GDM1 (cell line): ENCODE measurements at regions not wholly inside any gene's neighbourhood (a gene's known extent, or its start where the extent isn't known, plus 50 kb on each side); places are given as distances from the start of the nearest gene placed in this dataset.

Experiments used
- DNase-seq: peaks from one replicate; lab custom pipeline; 2025; lab: John Stamatoyannopoulos, UW

GRCh38 chr13:85089186-85089585 is 710.0 kb downstream of the SLITRK6 start:
- DNase-seq: no peak

DNA sequence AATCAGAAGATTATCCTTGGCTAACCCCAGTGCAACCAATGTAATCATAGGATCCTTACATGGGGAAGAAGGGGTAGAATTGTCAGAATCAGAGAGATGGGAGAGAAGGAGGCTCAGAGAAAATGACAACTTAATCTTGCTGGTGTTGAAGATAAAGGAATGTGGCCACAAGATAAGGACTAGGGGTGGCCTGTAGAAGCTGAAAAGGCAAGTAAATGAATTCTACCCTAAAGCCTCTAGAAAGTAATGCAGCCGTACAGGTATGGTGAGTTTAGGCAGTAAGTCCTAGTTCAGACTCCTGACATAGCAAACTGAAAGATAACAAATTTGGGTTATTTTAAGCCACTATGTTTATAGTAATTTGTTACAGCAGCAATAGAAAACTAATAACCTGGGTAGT is 718.5 kb downstream of the SLITRK6 start:
- DNase-seq: no peak

GRCh38 chr13:85076343-85076742 is 722.9 kb downstream of the SLITRK6 start:
- no peak for DNase-seq

DNA sequence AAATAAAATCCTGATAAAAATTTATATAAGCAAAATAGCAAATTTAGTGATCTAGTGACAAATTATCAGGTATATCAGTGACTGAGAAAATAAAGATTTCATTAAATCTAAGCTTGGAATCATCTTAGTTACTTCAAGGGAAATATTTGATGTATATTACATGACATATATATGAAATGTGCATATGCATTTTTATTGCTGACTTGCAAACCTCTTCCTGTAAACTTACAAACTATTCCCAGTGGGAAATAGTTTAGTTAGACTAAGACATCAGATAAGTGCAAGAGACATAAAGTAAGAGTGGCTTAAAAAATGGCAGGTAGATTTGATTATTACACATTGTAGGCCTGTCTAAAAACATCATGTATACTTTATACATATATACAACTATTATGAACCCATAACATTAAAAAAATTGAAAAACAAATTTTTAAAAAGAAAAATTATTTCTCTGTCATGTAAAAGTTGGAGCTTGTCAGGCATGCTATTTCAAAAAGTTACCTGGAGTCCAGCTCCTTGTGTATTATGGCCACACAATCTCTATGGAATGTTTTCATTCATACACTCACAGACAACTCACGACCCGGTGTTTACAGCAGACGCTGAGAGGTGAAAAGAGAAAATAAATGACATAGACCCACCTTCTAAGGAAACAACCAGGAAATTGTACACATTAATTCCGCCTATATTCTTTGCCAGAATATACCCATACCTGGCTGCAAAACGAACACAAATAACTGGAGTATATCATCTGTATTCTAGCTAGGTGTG is 724.5 kb downstream of the SLITRK6 start:
- DNase-seq: no peak

GRCh38 chr13:85068231-85068630 is 731.0 kb downstream of the SLITRK6 start:
- no peak for DNase-seq

GRCh38 chr13:85040215-85040614 is 759.0 kb downstream of the SLITRK6 start:
- no peak for DNase-seq

DNA sequence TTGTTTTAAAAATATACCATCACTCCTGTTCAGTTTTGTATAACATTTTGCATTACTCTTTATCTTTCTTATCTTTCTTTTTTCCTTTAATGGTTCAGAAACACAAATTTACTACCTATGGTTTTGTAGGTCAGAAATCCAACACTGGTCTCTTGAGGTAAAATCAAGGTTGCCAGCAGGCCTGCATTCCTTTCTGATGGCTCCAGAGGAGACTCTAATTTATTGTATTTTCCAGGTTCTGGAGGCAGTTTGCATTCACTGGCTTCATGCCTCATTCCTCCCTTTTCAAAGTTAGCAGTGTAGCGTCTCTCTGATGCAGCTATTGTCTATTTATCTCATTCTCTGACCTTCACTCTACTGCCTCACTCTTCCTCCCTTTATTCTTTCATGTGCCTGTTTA is 767.4 kb downstream of the SLITRK6 start:
- DNase-seq: no peak

GRCh38 chr13:85028035-85028434 is 771.2 kb downstream of the SLITRK6 start:
- DNase-seq: no peak

DNA sequence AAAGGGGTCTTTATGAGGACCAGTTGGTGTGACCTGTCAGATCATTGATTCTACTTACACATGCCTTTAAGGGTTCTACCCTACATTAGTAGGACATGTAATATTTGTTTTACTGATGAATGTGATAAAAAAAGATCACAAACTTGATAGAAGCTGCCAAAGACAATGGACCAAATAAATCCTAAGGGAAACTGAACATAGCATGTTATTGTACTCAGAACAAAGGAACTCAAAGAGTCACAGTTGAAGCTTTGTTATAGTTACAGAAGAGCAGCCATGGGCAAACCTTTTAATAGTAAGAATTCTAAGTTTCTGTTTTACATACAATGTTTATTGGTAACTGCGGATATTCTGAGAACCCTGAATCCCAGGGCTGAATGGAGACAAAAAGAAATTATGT is 780.1 kb downstream of the SLITRK6 start:
- no peak for DNase-seq

- no peak for DNase-seq
Observed at GRCh38 chr13:85013006-85013405, 786.2 kb downstream of the SLITRK6 start.

- DNase-seq: no peak
Observed at GRCh38 chr13:85009447-85009846, 789.8 kb downstream of the SLITRK6 start.

DNA sequence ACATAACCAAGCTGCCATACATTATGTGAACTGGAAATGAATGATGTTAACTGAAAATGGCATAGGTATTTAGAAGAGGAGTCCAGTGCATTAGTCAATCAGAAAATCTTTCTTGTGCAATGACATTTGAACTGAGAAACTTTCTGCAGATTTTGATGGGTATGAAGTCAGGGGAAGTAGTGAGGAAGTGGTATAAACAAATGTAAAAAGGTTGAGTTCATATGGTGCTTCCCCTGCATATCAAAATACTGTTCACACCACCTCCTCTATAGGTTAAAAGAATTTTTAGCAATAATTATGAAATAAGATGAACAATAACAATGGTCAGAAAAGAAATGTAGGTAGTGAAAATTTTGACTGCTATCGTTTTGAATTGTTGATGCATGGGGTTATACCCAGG is 800.0 kb downstream of the SLITRK6 start:
- no peak for DNase-seq

DNA sequence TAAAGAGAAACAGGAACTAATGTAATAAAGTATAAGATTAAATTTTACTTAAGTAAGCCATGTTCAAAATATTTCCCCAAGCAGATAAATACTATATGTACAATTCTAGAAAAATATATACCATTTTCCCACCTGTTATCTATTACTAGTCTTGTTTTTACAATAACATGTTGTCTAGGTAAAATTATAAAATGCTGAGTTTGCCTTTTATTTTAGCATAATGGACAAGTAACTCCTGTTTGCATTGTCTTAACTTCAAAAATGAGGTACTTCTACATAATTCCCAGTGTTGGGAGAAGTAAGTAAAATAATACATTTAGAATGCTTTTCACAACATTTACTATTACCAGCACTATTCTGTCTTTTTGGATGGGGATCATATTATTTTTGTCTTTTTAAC is 800.5 kb downstream of the SLITRK6 start:
- no peak for DNase-seq

DNA sequence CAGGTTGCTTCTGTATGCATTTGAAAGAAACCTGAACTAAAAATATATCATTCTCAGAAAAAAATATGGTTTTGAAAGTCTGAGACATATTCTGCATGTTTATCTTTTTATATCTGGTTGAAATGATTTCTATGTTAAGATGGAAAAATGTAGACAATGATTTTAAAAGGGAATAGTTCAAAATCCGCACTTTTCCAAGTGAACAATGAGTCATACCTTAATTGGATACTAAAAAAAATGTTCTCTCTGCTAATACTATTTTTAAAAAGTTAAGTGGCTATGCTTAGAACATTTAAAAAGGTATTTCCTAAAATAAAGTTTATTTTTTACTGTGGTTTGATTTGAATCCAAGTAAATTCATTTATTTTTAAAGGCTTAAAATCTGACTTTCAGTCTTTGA is 801.4 kb downstream of the SLITRK6 start:
- DNase-seq: no peak

DNA sequence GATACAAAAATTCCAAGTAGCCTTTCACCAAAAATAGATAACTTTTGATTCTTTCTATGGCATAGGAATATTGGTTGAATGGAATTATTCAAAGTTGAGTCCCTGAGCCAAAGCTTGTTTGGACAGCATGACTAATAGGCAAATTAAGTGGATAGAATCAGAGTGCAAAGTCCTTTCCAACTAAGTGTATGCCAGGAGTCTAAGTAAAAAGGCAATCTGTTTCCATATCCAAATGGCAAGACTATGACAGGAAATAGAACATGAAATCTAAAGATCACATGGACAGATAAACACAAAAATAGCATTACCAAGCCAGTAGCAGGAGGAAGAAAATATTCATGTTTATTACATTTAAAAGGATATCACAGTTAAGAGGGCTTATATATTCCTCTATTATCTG is 804.6 kb downstream of the SLITRK6 start:
- no peak for DNase-seq

DNA sequence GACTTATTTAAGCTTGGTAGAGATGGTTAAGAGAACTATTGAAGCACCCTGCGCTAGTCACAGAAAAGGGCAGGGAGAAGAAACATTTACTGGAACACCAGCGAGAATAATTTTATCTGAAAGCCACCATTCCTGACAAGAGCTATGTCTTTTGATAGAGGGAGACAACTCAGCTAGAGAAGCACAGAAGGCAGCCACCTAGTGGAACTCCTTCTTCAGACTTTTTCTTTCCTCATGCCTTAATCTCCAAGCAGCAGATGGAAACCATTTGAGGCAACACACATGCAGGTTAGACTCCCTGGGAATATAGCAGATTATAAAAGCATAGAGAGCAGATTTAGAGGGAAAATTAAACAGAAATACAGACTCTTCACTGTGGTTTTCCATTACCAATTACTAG is 813.4 kb downstream of the SLITRK6 start:
- DNase-seq: no peak

DNA sequence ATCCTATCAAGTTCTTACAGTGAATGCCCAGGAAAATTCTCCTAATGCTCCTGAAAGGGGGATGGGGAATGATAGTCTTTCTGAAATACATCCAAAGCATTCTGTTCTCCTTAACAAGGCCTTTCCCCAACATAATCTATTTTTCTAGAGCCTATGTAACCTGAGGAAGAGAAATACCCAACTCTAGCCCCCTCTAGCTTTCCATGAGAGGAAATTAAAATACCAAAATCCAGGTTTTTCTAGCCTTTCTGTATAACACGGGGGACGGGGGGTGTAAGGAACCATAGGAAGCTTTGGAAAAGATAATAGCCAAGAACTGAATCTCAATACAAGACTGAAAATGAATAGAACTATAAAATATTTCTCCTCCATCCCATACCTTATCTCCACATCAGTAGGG is 815.9 kb downstream of the SLITRK6 start:
- no peak for DNase-seq

GRCh38 chr13:84980571-84980970 is 818.6 kb downstream of the SLITRK6 start:
- no peak for DNase-seq

- no peak for DNase-seq
Observed at GRCh38 chr13:84978851-84979250, 820.4 kb downstream of the SLITRK6 start.

- DNase-seq: no peak
Observed at GRCh38 chr13:84973661-84974060, 825.6 kb downstream of the SLITRK6 start.

- DNase-seq: no peak
Observed at GRCh38 chr13:84972907-84973306, 826.3 kb downstream of the SLITRK6 start.

DNA sequence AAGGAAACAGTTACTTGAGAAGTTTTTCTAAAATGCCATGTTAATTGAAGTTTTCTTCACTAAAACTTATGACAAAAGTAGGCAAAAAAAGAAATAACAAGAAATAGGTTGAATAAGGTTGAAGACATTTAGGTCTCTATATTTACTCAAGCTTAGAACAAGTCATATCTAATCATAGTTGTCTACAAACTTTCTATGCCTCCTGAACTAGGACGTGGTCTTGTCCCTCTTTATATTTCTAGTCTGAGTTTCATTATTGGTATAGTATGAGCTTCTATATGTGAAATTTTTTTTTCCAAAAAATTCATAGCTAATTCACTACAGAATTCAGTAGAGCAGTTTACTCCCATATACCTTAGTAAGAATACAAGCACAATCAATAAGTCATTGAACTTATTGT is 836.4 kb downstream of the SLITRK6 start:
- DNase-seq: no peak

- no peak for DNase-seq
Observed at GRCh38 chr13:84962141-84962750, 837.0 kb downstream of the SLITRK6 start.

DNA sequence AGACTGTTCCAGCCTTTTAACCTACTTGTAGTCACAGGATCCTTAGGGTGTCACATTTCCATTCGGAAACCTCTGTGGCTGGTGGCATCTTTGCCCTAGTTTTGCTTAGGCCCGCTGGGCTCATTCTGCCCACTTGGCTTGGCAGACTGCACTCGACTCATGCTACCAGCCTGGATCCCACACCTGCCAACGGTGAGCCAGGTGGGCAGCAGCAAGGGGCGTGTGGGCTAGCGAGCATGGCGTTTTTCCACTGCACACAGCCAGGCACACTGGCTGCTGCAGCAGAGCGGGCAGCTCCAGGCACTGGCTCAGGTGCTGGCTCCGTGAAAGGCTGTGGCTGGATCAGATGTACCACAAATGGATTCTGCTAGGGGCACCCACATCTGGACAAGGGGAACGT is 838.2 kb downstream of the SLITRK6 start:
- DNase-seq: no peak
